NCI-H345 (cell line): ENCODE measurements at regions not wholly inside any gene's neighbourhood (a gene's known extent, or its start where the extent isn't known, plus 50 kb on each side); places are given as distances from the start of the nearest gene placed in this dataset.
"Not testable (repeated sequence)": the region's sequence is repeated elsewhere in the genome, so short reads cannot be mapped to it uniquely, and the experiment has no call there.

Experiments
- DNase-seq: peaks from one replicate; lab custom pipeline; 2025; lab: John Stamatoyannopoulos, UW

DNA sequence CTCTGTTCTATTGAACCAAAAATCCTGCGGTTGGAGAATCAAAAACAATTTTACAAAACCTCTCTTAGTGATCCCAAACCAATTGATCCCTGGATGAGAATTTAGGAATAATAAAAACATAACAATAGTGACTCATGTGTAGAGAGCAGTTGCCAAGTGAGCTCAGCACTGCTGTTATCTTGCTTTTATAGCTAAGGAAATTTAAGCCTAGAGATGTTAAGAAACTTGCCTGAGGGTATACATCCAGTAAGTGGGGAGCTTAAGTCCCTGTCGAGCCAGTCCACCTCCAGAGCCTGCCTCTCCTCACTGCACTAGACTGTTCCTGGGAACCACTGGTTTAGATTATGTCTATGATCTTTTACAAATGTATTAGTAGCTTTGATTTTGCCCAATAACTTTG is 358.4 kb upstream of the LMCD1 start:
- DNase-seq: no peak

- DNase-seq: no peak
These were observed 356.0 kb upstream of the LMCD1 start for GRCh38 chr3:8145661-8146060.

DNA sequence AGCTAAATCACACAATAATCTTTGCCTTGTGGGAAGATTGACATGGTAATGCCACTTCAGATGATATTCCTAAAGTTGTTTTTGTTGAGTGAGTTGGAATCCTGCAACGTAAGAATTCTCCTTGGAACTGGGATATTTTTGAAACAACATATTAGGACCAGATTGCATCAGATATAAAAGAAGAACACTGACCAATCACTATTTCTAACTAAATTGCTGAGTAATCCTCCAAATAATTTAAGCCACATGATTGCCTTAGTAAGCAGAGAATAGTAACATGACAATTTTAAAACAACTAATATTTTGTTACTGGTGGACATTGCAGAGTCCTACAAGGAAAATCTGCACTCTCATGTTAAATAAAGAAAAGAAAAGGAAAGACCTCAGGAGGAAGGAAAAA is 353.9 kb upstream of the LMCD1 start:
- DNase-seq: no peak

DNA sequence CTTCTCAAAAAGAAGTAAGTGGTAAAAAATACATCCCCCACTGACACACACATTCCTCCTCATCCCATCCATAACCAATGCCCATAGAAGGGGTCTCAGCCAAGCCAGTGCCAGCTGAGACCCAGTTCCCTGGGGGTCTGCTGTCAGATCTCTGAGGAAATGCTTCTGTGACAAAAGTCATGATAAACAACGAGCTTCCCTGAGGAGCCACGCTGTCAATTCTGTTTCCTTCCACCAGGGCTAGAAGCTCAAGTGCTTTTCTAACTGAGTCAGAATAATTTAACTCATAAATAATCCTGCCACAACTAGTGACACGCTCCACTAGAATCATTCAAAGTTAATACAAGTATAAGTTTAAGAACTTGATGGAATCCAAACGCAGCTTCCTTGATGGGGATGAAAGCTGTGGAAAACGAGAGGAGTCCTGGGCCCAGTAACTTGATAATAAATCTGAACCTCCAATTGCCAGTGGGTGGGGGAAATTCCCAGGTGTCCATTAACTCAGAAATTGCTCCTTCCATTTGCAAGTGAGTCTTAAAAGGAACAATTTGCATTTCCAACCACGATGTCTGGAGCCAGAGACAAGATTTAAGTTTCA is 348.7 kb upstream of the LMCD1 start:
- DNase-seq: no peak

- DNase-seq: no peak
These were observed 347.8 kb upstream of the LMCD1 start for GRCh38 chr3:8153800-8154199.

DNA sequence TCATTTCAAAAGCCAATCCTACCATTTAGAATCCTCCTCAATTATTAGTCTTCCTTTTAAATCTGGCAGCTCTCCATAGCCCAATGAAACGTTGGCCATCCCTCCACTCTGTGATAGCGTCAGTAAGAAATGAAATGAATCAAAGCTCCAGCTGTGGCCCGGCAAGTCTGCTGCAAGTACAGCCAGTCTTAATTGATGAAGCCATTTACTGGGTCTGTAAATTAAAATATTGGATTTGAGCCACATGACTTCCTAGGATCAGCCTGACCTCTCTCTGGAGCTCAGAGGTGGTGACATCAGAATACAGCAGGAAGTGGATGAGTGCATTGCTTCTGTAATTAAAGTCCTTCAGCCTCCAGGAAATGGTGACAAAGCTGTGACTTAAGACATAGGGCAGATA is 347.0 kb upstream of the LMCD1 start:
- no peak for DNase-seq

GRCh38 chr3:8156138-8156537 is 345.5 kb upstream of the LMCD1 start:
- DNase-seq: no peak

GRCh38 chr3:8156831-8157230 is 344.8 kb upstream of the LMCD1 start:
- no peak for DNase-seq

- no peak for DNase-seq
These were observed 344.0 kb upstream of the LMCD1 start for GRCh38 chr3:8157640-8158039.

- DNase-seq: no peak
These were observed 337.5 kb upstream of the LMCD1 start for GRCh38 chr3:8164145-8164544.

DNA sequence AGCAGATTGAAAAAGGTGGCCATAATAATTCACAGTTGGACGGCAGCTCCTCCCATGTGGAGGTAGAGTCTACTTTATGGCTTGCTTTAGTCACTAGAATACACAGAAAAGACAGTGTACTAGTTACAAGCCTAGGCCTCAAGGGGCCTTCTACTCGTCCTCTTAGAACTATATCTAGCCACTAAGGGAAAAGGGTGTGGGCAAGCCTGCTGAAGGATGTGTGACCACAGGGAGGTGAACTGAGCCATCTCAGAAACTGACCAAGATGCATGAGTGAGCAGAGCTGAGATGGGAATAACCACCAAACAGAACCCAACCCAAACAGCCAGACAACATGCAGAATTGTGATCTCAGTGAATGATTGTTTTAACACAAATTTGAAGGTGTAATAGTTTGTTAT is 335.6 kb upstream of the LMCD1 start:
- no peak for DNase-seq

- no peak for DNase-seq
These were observed 330.6 kb upstream of the LMCD1 start for GRCh38 chr3:8170971-8171508.

GRCh38 chr3:8173892-8174291 is 327.7 kb upstream of the LMCD1 start:
- DNase-seq: no peak

DNA sequence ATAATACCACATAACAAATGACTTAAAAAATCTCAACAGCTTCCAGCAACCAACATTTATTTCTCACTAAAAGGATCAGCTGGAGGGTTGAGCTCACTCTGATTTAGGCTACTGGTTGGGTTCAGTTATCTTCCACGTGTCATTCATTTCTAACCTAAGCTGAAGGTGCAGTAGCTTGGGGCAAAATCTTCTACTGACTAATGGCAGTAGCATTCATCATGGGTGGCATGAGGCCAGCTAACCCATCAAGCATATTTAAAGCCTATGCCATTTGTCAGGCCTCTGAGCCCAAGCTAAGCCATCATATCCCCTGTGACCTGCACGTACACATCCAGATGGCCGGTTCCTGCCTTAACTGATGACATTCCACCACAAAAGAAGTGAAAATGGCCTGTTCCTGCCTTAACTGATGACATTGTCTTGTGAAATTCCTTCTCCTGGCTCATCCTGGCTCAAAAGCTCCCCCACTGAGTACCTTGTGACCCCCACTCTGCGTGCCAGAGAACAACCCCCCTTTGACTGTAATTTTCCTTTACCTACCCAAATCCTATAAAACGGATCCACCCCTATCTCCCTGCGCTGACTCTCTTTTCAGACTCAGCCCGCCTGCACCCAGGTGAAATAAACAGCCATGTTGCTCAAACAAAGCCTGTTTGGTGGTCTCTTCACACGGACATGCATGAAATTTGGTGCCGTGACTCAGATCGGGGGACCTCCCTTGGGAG is 324.7 kb upstream of the LMCD1 start:
- DNase-seq: not testable (repeated sequence)

DNA sequence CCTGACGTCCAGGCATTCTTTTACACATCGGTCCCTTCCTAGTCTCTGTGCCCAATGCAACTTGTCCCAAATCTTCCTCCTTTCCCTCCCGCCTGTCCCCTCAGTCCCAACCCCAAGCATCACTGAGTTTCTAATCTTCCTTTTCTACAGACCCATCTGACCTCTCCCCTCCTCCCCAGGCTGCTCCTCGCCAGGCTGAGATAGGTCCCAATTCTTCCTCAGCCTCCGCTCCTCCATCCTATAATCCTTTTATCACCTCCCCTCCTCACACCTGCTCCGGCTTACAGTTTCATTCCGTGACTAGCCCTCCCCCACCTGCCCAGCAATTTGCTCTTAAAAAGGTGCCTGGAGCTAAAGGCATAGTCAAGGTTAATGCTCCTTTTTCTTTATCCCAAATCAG is 323.1 kb upstream of the LMCD1 start:
- not testable (repeated sequence) for DNase-seq

DNA sequence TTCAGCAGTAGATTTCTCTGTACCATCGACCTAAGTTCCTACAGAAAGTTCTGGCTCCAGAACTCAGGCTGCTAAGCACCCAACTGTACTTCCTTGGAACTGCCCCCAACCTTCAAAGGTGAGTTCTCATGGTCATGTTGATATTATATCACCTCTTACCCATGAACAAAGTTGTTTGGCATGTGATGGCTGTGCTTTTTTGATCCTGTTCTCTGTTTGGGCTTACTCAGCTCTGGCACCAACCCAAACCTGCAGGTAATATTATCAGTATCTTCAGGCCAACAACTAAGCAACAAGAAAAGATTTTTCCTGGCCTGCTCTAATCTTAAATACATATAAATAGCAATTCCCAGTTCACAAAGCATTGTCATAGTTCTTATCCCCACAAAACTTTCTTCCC is 318.7 kb upstream of the LMCD1 start:
- no peak for DNase-seq

GRCh38 chr3:8183627-8184026 is 318.0 kb upstream of the LMCD1 start:
- no peak for DNase-seq

- no peak for DNase-seq
These were observed 315.4 kb upstream of the LMCD1 start for GRCh38 chr3:8186213-8186612.

DNA sequence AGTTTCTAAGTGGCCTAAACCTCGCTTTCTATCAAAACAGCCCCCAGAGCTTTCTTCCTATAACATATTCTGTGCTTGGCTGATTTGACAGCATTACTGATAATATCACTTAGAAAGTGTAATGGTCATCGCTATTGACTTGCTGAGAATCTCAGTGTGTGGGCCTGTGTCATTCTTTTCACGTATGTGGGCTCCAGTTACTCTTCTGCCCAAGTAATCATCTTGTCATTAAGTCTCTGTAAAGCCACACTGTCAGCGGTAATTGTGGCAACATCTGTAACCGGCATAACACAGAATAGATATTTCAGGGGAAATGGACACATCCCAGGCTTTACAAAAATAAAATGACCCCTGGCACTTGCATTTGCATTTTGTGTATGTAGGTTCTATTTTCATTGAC is 313.6 kb upstream of the LMCD1 start:
- no peak for DNase-seq

- no peak for DNase-seq
These were observed 312.6 kb upstream of the LMCD1 start for GRCh38 chr3:8189051-8189450.

- no peak for DNase-seq
These were observed 310.2 kb upstream of the LMCD1 start for GRCh38 chr3:8191406-8191805.

DNA sequence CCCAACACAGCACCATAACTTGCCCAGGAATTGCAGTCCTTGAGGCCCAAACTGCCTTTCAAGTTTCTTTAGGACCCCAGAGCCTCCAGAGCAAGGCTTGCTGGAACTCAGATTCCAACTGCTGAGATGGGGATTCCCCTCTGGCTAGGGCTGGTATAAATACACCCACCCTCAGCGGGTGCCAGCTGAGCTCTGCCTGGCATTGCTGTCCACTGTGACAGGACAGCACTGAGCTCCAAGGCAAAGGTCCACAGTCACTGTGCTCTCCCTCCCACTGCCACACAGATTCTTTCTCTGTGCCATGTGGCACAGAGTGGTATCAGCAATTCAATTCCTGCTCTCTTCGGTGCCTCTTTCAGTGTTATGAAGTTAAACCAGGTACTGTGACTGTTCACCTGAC is 304.2 kb upstream of the LMCD1 start:
- DNase-seq: no peak

DNA sequence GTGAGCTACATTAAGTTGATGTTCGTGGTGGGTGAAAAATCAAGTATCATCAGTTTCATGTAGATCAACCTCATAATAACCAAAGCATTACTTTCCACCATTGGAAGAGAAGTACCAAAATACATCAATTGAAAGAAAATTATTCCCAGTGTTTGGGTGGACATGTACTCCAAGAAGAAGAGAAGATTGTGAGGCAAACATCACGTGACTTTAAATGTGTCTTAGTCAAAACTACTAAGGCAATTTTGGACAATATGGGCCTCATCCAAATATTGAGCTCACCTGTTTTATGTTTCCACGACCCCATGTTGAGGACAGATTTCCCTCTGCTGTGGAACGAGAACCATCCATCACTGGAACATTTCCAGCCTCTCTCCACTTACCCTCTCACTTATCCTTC is 303.0 kb upstream of the LMCD1 start:
- no peak for DNase-seq

DNA sequence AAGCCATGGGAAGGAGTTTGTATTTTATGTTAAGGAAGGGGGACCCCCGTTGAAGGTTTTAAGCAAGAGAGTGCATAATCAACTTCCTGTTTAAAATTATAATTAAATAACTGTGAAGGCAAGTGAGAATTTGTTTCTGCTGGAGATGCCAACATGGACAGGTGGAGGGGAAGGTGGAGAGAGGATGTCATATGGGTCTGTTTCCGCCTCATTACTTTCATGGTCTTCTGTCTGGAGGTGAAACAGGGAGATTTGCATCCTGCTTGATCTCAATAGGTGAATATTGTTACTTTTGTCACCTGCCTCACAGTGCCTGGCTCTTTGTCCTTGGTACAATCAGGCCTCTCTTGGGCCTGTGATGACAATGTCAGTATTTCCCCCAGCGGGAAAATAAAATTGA is 300.6 kb upstream of the LMCD1 start:
- DNase-seq: peak; percentile 70
